Bronchial epithelial cell (primary cell): ENCODE measurements at regions not wholly inside any gene's neighbourhood (a gene's known extent, or its start where the extent isn't known, plus 50 kb on each side); places are given as distances from the start of the nearest gene placed in this dataset.
A peak's percentile ranks its signal among the peaks of the same experiment; 100 is the strongest.
"Not testable (repeated sequence)": the region's sequence is repeated elsewhere in the genome, so short reads cannot be mapped to it uniquely, and the experiment has no call there.

ENCODE experiments used
- DNase-seq: peaks from one replicate; pipeline ENCODE4 v3.0.0-alpha.2; 2010; ENCODE audit warnings: low read depth
- FAIRE-seq: peaks from 2 replicates; lab custom pipeline; 2011; peaks lifted over from hg19 to GRCh38; lab: Jason Lieb, UNC
- H3K27me3 ChIP-seq: 2 replicates; pipeline ENCODE4 v1.5.1; 2011; ENCODE audit warnings: low read length; ENCODE audit not compliant: control insufficient read depth, insufficient read depth
- H3K36me3 ChIP-seq: 2 replicates; pipeline ENCODE4 v1.5.1; 2011; ENCODE audit warnings: low read length; ENCODE audit not compliant: control insufficient read depth, insufficient read depth
- H3K4me3 ChIP-seq: 2 replicates; pipeline ENCODE4 v1.5.1; 2011; ENCODE audit warnings: mild to moderate bottlenecking, low read depth, low read length, control low read depth
- CTCF ChIP-seq: IDR thresholded peaks from 2 replicates; pipeline ENCODE4 v1.5.1; 2011; ENCODE audit warnings: mild to moderate bottlenecking, moderate library complexity, low read length, control low read depth, inconsistent platforms; ENCODE audit not compliant: insufficient read depth, severe bottlenecking

GRCh38 chr3:147333098-147333497, 73.2 kb downstream of the ZIC4 start:
- Histone ChIP-seq H3K36me3 (no peaks in the 10 kb centered on the region), H3K27me3 (no peaks in the 10 kb centered on the region), H3K4me3 (no peak overlapping the region)
- DNase-seq (no peak), FAIRE-seq (no peak)
- no peak for TF ChIP-seq CTCF

- Histone ChIP-seq H3K4me3 (no peak overlapping the region), H3K27me3 (no peaks in the 10 kb centered on the region), H3K36me3 (no peaks in the 10 kb centered on the region)
- no peak for DNase-seq
- FAIRE-seq: no peak
- TF ChIP-seq CTCF: no peak
These were observed 77.6 kb downstream of the ZIC4 start for GRCh38 chr3:147328711-147329110.

GRCh38 chr3:147324356-147324755, 82.0 kb downstream of the ZIC4 start:
- Histone ChIP-seq H3K27me3 (no peaks in the 10 kb centered on the region), H3K4me3 (no peak overlapping the region), H3K36me3 (no peaks in the 10 kb centered on the region)
- TF ChIP-seq CTCF: no peak
- DNase-seq: no peak
- FAIRE-seq: no peak

- no peak overlapping the region for H3K4me3 ChIP-seq
- no peak for TF ChIP-seq CTCF
- no peak for DNase-seq
- no peaks in the 10 kb centered on the region for H3K36me3 ChIP-seq
- no peaks in the 10 kb centered on the region for H3K27me3 ChIP-seq
- FAIRE-seq: no peak
These were observed 87.4 kb downstream of the ZIC4 start for GRCh38 chr3:147318900-147319299.

GRCh38 chr3:147317080-147317479, 89.3 kb downstream of the ZIC4 start:
- H3K27me3 ChIP-seq, DNase-seq, H3K4me3 ChIP-seq, H3K36me3 ChIP-seq: not testable (repeated sequence)
- peak; percentile 18 for FAIRE-seq

- no peak for FAIRE-seq
- DNase-seq: no peak
These were observed 92.8 kb downstream of the ZIC4 start for GRCh38 chr3:147313513-147313912.

More at GRCh38 chr3:147313513-147313912, 92.8 kb downstream of the ZIC4 start:
- Histone ChIP-seq H3K27me3 (no peaks in the 10 kb centered on the region), H3K4me3 (no peak overlapping the region), H3K36me3 (no peaks in the 10 kb centered on the region)
- TF ChIP-seq CTCF: no peak
